ENCODE measurements at regions not wholly inside any gene's neighbourhood (a gene's known extent, or its start where the extent isn't known, plus 50 kb on each side); places are given as distances from the start of the nearest gene placed in this dataset.

DNA sequence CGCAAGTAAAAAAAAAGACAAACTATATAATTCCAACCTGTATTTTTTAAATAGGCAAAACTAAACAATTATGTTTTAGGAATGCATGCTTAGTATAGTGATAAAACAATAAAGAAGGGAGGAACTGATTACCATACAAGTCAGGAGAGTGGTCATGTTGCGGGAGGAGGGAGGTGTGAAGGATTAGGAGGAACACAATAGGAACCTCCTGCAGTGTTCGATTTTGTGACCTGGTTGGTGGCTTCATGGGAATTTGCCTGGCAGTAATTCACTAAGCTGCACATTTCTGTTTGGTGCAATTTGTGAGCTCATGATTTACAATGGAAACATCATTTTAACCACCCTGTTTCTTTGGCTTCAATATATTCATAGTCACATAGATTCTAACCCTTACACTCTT is 78.3 kb downstream of the TPRA1 start:
- TF ChIP-seq, protein P1, sequence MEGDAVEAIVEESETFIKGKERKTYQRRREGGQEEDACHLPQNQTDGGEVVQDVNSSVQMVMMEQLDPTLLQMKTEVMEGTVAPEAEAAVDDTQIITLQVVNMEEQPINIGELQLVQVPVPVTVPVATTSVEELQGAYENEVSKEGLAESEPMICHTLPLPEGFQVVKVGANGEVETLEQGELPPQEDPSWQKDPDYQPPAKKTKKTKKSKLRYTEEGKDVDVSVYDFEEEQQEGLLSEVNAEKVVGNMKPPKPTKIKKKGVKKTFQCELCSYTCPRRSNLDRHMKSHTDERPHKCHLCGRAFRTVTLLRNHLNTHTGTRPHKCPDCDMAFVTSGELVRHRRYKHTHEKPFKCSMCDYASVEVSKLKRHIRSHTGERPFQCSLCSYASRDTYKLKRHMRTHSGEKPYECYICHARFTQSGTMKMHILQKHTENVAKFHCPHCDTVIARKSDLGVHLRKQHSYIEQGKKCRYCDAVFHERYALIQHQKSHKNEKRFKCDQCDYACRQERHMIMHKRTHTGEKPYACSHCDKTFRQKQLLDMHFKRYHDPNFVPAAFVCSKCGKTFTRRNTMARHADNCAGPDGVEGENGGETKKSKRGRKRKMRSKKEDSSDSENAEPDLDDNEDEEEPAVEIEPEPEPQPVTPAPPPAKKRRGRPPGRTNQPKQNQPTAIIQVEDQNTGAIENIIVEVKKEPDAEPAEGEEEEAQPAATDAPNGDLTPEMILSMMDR (IDR thresholded peaks at IDR 0.05) = no peak
- TF ChIP-seq POLR2A (IDR thresholded peaks at IDR 0.05) = no peak
